ENCODE measurements at regions not wholly inside any gene's neighbourhood (a gene's known extent, or its start where the extent isn't known, plus 50 kb on each side); places are given as distances from the start of the nearest gene placed in this dataset.
"Not testable (repeated sequence)": the region's sequence is repeated elsewhere in the genome, so short reads cannot be mapped to it uniquely, and the experiment has no call there.

DNA sequence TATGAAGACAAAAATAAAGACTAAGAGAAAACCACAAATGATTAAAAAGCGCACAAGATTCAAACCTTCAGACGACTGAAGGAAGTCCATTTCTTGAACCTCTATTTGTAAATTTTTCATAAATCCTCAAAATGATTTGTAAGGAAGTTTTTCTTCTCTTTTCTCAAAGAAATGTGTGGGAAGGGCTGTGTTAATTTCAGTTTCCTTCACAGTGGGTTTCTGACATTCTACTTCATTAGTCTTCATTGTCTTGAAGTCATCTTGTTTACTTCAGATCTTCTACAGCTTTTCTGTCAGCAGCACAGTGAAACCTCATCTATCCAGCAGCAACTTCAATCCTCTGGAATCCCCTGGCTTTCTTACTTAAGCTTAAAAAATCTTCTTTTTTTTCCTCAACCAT is 87.6 kb upstream of the MYLIP start:
- intact Hi-C loops (cut with DNase I; ENCODE audit: low total_unique reads) = no loop called here

DNA sequence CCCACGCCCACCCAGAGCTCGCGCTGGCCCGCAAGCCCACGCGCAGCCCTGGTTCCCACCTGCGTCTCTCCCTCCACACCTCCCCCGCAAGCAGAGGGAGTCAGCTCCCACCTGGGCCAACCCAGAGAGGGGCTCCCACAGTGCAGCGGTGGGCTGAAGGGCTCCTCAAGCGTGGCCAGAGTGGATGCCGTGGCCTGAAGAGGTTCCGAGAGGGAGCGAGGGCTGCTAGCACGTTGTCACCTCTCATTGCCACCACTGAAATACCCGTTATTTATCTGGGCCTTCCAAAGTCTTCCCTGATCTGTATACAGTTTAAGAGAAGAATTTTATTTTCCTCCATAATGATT is 88.3 kb upstream of the MYLIP start:
- TF ChIP-seq POLR2A (IDR thresholded peaks at IDR 0.05) (no peak), CTCF (IDR thresholded peaks at IDR 0.05) (no peak)
- H3K4me3 ChIP-seq = no peak overlapping the region
- no peaks in the 10 kb centered on the region for H3K9me3 ChIP-seq
- no peak overlapping the region for H3K27ac ChIP-seq
- no peaks in the 10 kb centered on the region for H3K4me1 ChIP-seq
- no peak for DNase-seq
- intact Hi-C loops (cut with DNase I; ENCODE audit: low total_unique reads) = no loop called here
- H3K27me3 ChIP-seq = no peaks in the 10 kb centered on the region
- H3K36me3 ChIP-seq = no peaks in the 10 kb centered on the region

More for the DNA sequence above, 87.6 kb upstream of the MYLIP start:
- peak overlapping the region in 1 of 2 donors; percentile 26 for H3K27ac ChIP-seq
- no peaks in the 10 kb centered on the region for H3K36me3 ChIP-seq
- no peaks in the 10 kb centered on the region for H3K9me3 ChIP-seq
- no peaks in the 10 kb centered on the region for H3K4me1 ChIP-seq
- DNase-seq = no peak
- TF ChIP-seq CTCF (IDR thresholded peaks at IDR 0.05) (no peak), POLR2A (IDR thresholded peaks at IDR 0.05) (no peak)
- H3K27me3 ChIP-seq = no peaks in the 10 kb centered on the region
- no peak overlapping the region for H3K4me3 ChIP-seq

GRCh38 chr6:16039892-16040627 is 88.8 kb upstream of the MYLIP start:
- H3K36me3 ChIP-seq, DNase-seq: not testable (repeated sequence)

GRCh38 chr6:16038938-16039337 is 89.9 kb upstream of the MYLIP start:
- Histone ChIP-seq H3K9me3 (no peaks in the 10 kb centered on the region), H3K4me1 (no peaks in the 10 kb centered on the region), H3K27ac (no peak overlapping the region), H3K4me3 (no peak overlapping the region), H3K27me3 (no peaks in the 10 kb centered on the region), H3K36me3 (no peaks in the 10 kb centered on the region)
- TF ChIP-seq CTCF (IDR thresholded peaks at IDR 0.05) (no peak), POLR2A (IDR thresholded peaks at IDR 0.05) (no peak)
- no peak for DNase-seq
- intact Hi-C loops (cut with DNase I; ENCODE audit: low total_unique reads) = no loop called here

More at GRCh38 chr6:16039892-16040627, 88.8 kb upstream of the MYLIP start:
- H3K9me3 ChIP-seq; H3K27me3 ChIP-seq; H3K4me1 ChIP-seq; intact Hi-C loops (cut with DNase I; ENCODE audit: low total_unique reads); H3K27ac ChIP-seq; H3K4me3 ChIP-seq: not testable (repeated sequence)

- H3K27ac ChIP-seq = no peak overlapping the region
- no peaks in the 10 kb centered on the region for H3K27me3 ChIP-seq
- TF ChIP-seq POLR2A (IDR thresholded peaks at IDR 0.05) (no peak), CTCF (IDR thresholded peaks at IDR 0.05) (no peak)
- DNase-seq = no peak
- no peak overlapping the region for H3K4me3 ChIP-seq
- H3K9me3 ChIP-seq = no peaks in the 10 kb centered on the region
- no peaks in the 10 kb centered on the region for H3K36me3 ChIP-seq
- H3K4me1 ChIP-seq = no peaks in the 10 kb centered on the region
- intact Hi-C loops (cut with DNase I; ENCODE audit: low total_unique reads) = no loop called here
These were observed 93.3 kb upstream of the MYLIP start for GRCh38 chr6:16035488-16036080.

Data from uterus (tissue), 3 donors.